ENCODE measurements at regions not wholly inside any gene's neighbourhood (a gene's known extent, or its start where the extent isn't known, plus 50 kb on each side); places are given as distances from the start of the nearest gene placed in this dataset.

- DNase-seq, result no peak
Observed at GRCh38 chr4:14064984-14065383, 437.5 kb upstream of the BOD1L1 start.

GRCh38 chr4:14065406-14065805 lies 437.9 kb upstream of the BOD1L1 start:
- no peak for DNase-seq

DNA sequence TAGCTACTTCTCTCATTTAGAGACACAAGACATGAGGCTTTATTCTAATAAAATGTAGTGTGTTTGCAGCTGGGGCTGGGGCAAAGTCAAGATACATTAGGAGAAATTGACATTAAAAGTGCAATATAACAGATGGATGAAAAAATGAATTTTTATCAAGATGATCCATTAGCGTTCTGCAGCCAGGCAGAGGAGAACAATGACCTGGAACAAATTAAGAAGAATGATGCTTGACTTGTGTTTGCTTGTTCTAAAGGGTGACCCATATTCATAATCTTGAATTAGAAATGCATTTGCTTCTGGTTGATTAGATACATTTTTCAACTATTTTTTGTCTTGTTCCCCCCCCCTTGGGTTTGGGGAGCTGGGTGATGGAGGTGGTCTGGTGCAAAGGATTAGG lies 439.5 kb upstream of the BOD1L1 start:
- DNase-seq, result no peak

- DNase-seq, result no peak
Observed at GRCh38 chr4:14069886-14070285, 442.4 kb upstream of the BOD1L1 start.

DNA sequence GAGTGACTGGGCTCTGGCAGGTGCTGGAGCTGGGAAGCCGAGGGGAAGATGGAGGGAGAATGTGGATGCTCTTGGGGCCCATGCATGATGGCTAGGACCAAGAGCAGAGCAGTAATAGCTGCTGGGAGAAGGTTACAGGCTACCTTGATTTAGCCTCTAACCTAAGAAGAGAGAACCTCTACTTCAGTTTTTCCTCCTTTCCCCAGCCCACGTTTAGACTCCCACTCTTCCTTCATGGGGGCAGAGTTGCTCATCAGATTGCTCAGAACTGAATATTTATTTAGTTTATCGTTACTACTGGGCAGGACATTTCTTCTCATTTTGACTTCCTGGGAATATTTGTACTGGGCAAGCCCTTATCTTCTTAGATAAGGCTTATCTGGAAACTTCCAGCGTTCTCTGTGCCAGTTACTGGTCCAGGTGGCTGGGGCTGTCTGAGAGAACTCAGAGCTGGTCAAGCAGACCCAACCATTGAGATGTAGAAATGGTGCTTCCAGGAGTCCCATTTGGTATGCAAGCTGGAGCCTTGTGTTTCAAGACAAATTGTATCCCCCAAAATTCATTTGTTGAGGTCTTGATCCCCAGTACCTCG lies 442.9 kb upstream of the BOD1L1 start:
- DNase-seq, result no peak

DNA sequence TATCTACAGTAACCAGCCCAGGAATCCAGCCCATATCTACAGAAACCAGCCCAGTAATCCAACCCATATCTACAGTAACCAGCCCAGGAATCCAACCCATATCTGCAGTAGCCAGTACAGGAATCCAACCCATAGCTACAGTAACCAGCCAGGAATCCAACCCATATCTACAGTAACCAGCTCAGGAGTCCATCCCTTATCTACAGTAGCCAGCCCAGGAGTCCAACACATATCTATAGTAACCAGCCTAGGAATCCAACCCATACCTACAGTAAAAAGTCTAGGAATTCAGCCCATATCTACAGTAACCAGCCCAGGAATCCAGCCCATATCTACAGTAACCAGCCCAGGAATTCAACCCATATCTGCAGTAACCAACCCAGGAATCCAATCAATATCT lies 445.0 kb upstream of the BOD1L1 start:
- DNase-seq, result no peak

GRCh38 chr4:14076776-14077175 lies 449.3 kb upstream of the BOD1L1 start:
- no peak for DNase-seq

DNA sequence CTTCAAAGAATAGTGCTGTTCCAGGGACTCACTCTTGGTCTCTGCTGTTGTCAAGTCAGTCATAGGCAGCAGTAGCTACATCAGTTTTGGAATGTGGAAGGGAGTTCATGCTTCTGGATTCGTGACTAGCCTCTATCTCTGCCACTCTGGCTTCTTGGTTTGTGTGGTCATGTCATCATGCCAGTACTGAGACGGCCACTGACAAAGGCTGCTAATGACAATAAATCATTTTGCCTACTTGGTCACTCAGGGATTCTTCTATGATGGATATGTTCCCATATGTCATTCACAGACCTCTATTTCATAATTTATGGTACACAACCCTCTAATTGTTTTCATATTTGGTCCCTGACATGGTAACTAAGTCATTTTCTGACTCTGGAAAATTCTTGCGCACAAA lies 450.8 kb upstream of the BOD1L1 start:
- no peak for DNase-seq

- no peak for DNase-seq
Observed at GRCh38 chr4:14079601-14080000, 452.1 kb upstream of the BOD1L1 start.

GRCh38 chr4:14083150-14083549 lies 455.6 kb upstream of the BOD1L1 start:
- DNase-seq, result no peak

DNA sequence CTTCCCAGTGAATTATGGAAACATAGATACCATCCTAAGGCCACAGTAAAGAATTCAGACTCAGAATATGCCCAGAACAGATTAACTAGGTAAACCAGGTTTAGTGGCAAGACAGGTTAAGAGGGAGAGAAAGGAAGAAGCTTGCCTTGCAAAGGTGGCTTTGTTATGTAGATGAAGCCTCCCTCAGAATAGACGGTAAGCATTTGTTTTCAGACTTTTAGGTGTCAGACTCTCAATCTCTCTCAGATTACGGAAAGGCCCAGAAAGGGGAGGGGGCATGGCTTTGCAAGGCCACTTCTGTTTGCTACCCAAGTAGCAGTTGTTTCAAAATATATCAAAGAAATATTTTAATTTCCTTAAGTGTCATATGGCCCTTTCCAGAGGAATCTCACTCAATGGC lies 457.1 kb upstream of the BOD1L1 start:
- no peak for DNase-seq

DNA sequence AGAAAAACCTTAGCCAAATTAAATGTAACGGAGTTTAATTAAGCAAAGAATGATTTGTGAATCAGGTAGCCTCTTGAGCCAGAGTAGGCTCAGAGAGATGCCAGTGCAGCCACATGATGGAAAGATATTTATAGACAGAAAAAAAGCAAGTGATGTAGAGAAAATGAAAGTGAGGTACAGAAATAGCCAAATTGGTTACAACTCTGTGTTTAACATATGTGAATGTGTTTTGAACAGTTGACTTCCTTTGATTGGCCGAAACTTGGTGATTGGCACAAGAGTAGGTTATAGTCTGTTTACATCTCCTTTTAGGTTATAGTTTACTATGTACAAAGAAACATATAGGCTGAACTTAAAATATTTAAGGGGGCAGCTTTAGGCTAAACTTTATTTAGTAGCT lies 459.9 kb upstream of the BOD1L1 start:
- DNase-seq, result no peak

GRCh38 chr4:14087921-14088320 lies 460.4 kb upstream of the BOD1L1 start:
- DNase-seq, result no peak

DNA sequence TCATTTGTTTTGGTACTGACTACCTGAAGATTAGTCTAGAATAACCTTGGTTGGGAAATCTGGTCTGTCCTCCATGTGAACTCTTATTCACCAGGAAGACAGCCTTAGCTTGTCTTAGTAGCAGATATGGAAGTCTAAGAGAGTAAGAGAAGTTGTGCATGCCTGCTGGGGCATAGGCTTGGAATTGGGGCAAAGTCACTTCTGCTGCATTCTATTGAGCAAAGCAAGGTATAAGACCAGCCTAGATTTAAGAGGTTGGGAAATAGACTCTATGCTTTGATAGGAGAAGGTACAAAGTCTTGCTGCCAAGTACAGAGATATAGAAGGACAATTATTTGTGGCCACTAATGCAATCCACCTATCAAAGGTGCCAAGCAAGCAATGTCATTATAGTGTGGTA lies 464.0 kb upstream of the BOD1L1 start:
- no peak for DNase-seq

GRCh38 chr4:14091966-14092365 lies 464.4 kb upstream of the BOD1L1 start:
- DNase-seq, result no peak

DNA sequence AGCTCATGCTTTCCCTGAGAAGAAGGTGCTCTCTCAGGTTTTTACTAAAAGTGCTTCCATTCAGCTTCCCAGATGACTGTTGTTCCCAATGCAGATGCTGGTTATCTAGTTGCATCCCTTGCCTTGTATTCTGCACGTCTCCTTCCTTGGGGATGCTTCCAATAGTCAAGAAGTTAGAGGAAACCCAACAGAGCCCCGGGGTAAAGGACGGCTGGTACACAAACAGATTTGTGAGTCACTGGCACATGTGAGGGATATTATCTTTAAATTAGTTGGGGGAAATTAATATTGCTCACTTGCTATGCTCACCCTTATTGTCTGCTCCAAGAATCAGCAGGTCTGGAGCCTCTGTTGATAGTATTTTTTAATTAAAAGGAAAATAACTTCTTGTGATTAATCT lies 465.2 kb upstream of the BOD1L1 start:
- no peak for DNase-seq

DNA sequence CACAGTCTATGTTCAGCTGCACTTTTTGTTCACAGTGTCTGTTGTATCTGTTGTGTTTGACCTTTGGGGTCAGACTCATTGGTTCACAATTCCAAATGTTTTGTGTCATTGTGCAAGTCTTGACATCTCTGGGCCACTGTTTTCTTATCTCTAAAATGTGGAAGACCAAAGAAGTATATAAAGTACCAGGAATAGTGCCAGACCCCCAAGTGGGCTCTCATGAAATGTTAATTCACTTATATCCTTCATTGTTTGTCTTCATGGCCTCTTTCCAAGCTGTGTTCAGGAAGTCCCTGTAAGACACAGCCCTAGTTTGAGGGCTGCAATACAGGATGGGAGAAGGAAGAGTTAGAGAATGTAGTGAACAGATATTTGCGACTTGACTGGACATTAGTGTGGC lies 468.3 kb upstream of the BOD1L1 start:
- DNase-seq, result no peak

GRCh38 chr4:14096396-14096965 lies 469.0 kb upstream of the BOD1L1 start:
- no peak for DNase-seq

DNA sequence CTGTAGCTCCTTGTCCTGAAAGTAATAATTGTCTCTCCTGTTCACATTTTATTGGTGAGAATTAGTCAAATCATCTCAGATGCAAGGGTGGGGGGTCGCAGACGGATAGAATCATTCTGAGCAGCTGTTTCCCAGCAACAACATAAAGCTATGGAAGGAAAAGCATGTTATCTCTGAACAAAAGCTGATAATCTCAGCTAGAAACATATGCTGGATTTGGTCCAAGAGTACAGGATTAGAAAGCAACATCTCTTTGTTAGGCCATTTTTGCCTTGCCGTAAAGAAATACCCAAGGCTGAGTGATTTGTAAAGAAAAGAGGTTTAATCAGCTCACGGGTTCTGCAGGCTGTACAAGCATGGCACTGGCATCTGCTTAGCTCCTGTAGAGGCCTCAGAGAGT lies 472.8 kb upstream of the BOD1L1 start:
- no peak for DNase-seq

- DNase-seq, result no peak
Observed at GRCh38 chr4:14110407-14110806, 482.9 kb upstream of the BOD1L1 start.

GRCh38 chr4:14111730-14112181 lies 484.2 kb upstream of the BOD1L1 start:
- DNase-seq, result no peak

GRCh38 chr4:14115106-14115505 lies 487.6 kb upstream of the BOD1L1 start:
- no peak for DNase-seq

DNA sequence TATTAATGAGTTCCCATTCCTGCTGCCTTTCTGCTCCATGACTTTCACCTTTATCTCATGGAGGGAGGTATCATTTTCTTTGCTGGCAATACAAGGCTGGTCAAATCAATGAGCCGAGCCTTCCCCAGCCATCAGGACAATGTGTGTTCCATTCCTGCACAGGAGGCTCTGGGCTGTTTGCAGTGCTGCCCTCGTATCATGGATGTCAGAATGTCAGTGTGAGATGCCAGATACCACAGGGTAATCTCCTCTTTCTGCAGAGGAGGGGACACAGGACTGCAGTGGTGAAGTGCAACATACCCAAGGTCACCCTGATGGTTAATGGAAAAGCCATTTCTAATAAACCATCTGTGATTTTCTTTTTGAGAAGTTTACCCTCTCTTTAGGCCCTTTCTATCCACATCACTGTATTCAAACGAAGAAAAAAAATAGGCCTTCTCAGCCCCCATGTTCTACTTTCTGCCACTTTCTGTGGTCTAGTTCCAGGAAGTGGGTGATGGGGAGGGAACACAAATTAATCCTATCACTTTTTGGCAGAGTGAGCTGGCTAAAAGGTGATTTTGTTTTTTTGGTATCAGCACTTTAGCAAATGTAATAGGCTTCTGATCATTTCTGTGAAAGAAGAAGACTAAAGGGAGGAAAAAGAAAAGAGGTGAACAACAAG lies 490.2 kb upstream of the BOD1L1 start:
- no peak for DNase-seq

GRCh38 chr4:14124816-14125215 lies 497.3 kb upstream of the BOD1L1 start:
- no peak for DNase-seq
